Caco-2 (cell line): ENCODE measurements at regions not wholly inside any gene's neighbourhood (a gene's known extent, or its start where the extent isn't known, plus 50 kb on each side); places are given as distances from the start of the nearest gene placed in this dataset.

Experiments used
- BruUV-seq: library from RNA; stranded (reverse); fragments of 400-500 nt; replicated peaks from 2 replicates; lab custom pipeline; 2021; lab: Mats Ljungman, UMichigan
- CTCF ChIA-PET: fragments of 300-600 bp; sonication (Branson Sonifier 250); formaldehyde crosslinking; loops from one replicate; lab custom pipeline; 2022; ENCODE audit warnings: antibody characterized with exemption; lab: Charles Lee
- POLR2A ChIA-PET: fragments of 300-600 bp; sonication (Branson Sonifier 250); formaldehyde crosslinking; loops from one replicate; lab custom pipeline; 2022; ENCODE audit warnings: antibody characterized with exemption; lab: Charles Lee
- DNase-seq, 2 experiments: peaks; one replicate each; pipeline versions ENCODE4 v3.0.0 to v3.0.0-alpha.2; 2020 to 2022
- H3K27me3 ChIP-seq: replicated peaks from 2 replicates; pipeline ENCODE4 v1.6.0; 2011; ENCODE audit warnings: low read length; ENCODE audit not compliant: control insufficient read depth, insufficient read depth
- H3K36me3 ChIP-seq: 2 replicates; pipeline ENCODE4 v1.5.1; 2011; ENCODE audit warnings: low read length; ENCODE audit not compliant: control insufficient read depth, insufficient read depth
- H3K4me1 ChIP-seq: fragments of 250-450 bp; sonication (Bioruptor Pico); 2 replicates; pipeline ENCODE4 v1.5.1; 2020; ENCODE audit warnings: mild to moderate bottlenecking
- H3K4me3 ChIP-seq: 2 replicates; pipeline ENCODE4 v1.5.1; 2011; ENCODE audit warnings: low read depth, mild to moderate bottlenecking, control low read depth, low read length
- H3K9me3 ChIP-seq: fragments of 250-450 bp; sonication (Bioruptor Pico); 2 replicates; pipeline ENCODE4 v1.5.1; 2020; ENCODE audit warnings: mild to moderate bottlenecking, moderate library complexity
- H3K27ac Mint-ChIP-seq: one replicate; pipeline ENCODE4 v1.8.0; 2022; ENCODE audit warnings: mixed read lengths; ENCODE audit not compliant: unreplicated experiment
- H3K27me3 Mint-ChIP-seq: one replicate; pipeline ENCODE4 v1.8.0; 2022; ENCODE audit warnings: mixed read lengths; ENCODE audit not compliant: insufficient read depth, unreplicated experiment
- H3K36me3 Mint-ChIP-seq: one replicate; pipeline ENCODE4 v1.8.0; 2022; ENCODE audit warnings: mild to moderate bottlenecking, mixed read lengths; ENCODE audit not compliant: insufficient read depth, unreplicated experiment
- H3K4me1 Mint-ChIP-seq: one replicate; pipeline ENCODE4 v1.8.0; 2022; ENCODE audit warnings: low read depth, mixed read lengths; ENCODE audit not compliant: unreplicated experiment
- H3K4me3 Mint-ChIP-seq: one replicate; pipeline ENCODE4 v1.8.0; 2022; ENCODE audit warnings: mild to moderate bottlenecking, moderate library complexity, mixed read lengths; ENCODE audit not compliant: unreplicated experiment
- H3K9me3 Mint-ChIP-seq: one replicate; pipeline ENCODE4 v1.8.0; 2022; ENCODE audit warnings: mixed read lengths; ENCODE audit not compliant: unreplicated experiment
- CTCF ChIP-seq, 2 experiments: fragments of 200-600 bp in 1 of 2; IDR thresholded peaks; 1 replicate in 1 of 2; 2 replicates in 1 of 2; pipeline versions ENCODE4 v1.5.1 to v1.8.0; 2011 to 2022; ENCODE audit warnings: antibody characterized with exemption in 1 of 2, control low read depth in 1 of 2, inconsistent platforms in 1 of 2, low read depth in 1 of 2, low read length in 1 of 2, mild to moderate bottlenecking in 1 of 2, moderate library complexity in 1 of 2; ENCODE audit not compliant: insufficient read depth in 1 of 2, severe bottlenecking in 1 of 2, unreplicated experiment in 1 of 2
- intact Hi-C: fragments of 100-400 bp; cut with micrococcal nuclease; formaldehyde crosslinking; loops from one replicate; pipeline ENCODE4 v1.10.0; 2022; ENCODE audit not compliant: unreplicated experiment

- Mint-ChIP-seq H3K27ac (no peak overlapping the region), H3K9me3 (no peaks in the 10 kb centered on the region), H3K4me3 (no peak overlapping the region), H3K27me3 (peaks cover 10% of the 10 kb centered on the region), H3K36me3 (no peaks in the 10 kb centered on the region), H3K4me1 (no peaks in the 10 kb centered on the region)
- peak; percentile 79 to 82 for TF ChIP-seq CTCF (IDR thresholded peaks at IDR 0.05; ENCODE audit: insufficient read depth in 1 of 2, low read depth in 1 of 2, low read length in 1 of 2, severe bottlenecking in 1 of 2, unreplicated experiment in 1 of 2)
- Histone ChIP-seq H3K9me3 (no peaks in the 10 kb centered on the region), H3K27me3 (no peaks in the 10 kb centered on the region), H3K36me3 (no peaks in the 10 kb centered on the region), H3K4me3 (no peak overlapping the region), H3K4me1 (no peaks in the 10 kb centered on the region)
- POLR2A ChIA-PET = no interaction called here
- intact Hi-C loops = loop anchor here (1.0 kb wide), 3 partner anchors 139 to 537 kb away; no protein-coding TSS in a partner anchor
- DNase-seq = peak; percentile 77 to 78
- CTCF ChIA-PET = interaction anchor here (0.6 to 2.0 kb wide), 4 partner anchors 28 to 537 kb away, joined by 3 to 12 read pairs (median 10); no protein-coding TSS in a partner anchor
- BruUV-seq = no TSS peak
Measured at GRCh38 chr2:17309741-17310339, 208.4 kb downstream of the RAD51AP2 start.

GRCh38 chr2:17309181-17309580, 209.1 kb downstream of the RAD51AP2 start:
- ChIA-PET POLR2A (no interaction called here), CTCF (interaction anchor here (0.6 to 2.0 kb wide), 4 partner anchors 28 to 536 kb away, joined by 3 to 12 read pairs (median 10); no protein-coding TSS in a partner anchor)
- H3K4me1 ChIP-seq = no peaks in the 10 kb centered on the region
- no peak overlapping the region for H3K4me3 ChIP-seq
- no peak overlapping the region for H3K27ac Mint-ChIP-seq
- DNase-seq = no peak
- H3K4me3 Mint-ChIP-seq = no peak overlapping the region
- no peaks in the 10 kb centered on the region for H3K36me3 Mint-ChIP-seq
- no peak for TF ChIP-seq CTCF (IDR thresholded peaks at IDR 0.05; ENCODE audit: insufficient read depth in 1 of 2, low read depth in 1 of 2, low read length in 1 of 2, severe bottlenecking in 1 of 2, unreplicated experiment in 1 of 2)
- no peaks in the 10 kb centered on the region for H3K9me3 ChIP-seq
- no peaks in the 10 kb centered on the region for H3K9me3 Mint-ChIP-seq
- intact Hi-C loops = loop anchor here (1.0 kb wide), 3 partner anchors 138 to 536 kb away; no protein-coding TSS in a partner anchor
- no TSS peak for BruUV-seq
- no peaks in the 10 kb centered on the region for H3K4me1 Mint-ChIP-seq
- no peaks in the 10 kb centered on the region for H3K27me3 ChIP-seq
- no peaks in the 10 kb centered on the region for H3K36me3 ChIP-seq
- peaks cover 10% of the 10 kb centered on the region for H3K27me3 Mint-ChIP-seq

GRCh38 chr2:17306706-17307105, 211.5 kb downstream of the RAD51AP2 start:
- no peak overlapping the region for H3K4me3 Mint-ChIP-seq
- no peaks in the 10 kb centered on the region for H3K4me1 Mint-ChIP-seq
- Histone ChIP-seq H3K36me3 (no peaks in the 10 kb centered on the region), H3K27me3 (no peaks in the 10 kb centered on the region; the same call in 1 of the 2 replicates), H3K4me1 (no peaks in the 10 kb centered on the region), H3K9me3 (no peaks in the 10 kb centered on the region), H3K4me3 (no peak overlapping the region)
- DNase-seq = no peak
- ChIA-PET CTCF (no interaction called here), POLR2A (no interaction called here)
- no peaks in the 10 kb centered on the region for H3K9me3 Mint-ChIP-seq
- no TSS peak for BruUV-seq
- TF ChIP-seq CTCF (IDR thresholded peaks at IDR 0.05; ENCODE audit: insufficient read depth in 1 of 2, low read depth in 1 of 2, low read length in 1 of 2, severe bottlenecking in 1 of 2, unreplicated experiment in 1 of 2) = no peak
- no peak overlapping the region for H3K27ac Mint-ChIP-seq
- no peaks in the 10 kb centered on the region for H3K36me3 Mint-ChIP-seq
- peaks cover 7% of the 10 kb centered on the region for H3K27me3 Mint-ChIP-seq
- intact Hi-C loops = no loop called here
